ENCODE measurements at regions not wholly inside any gene's neighbourhood (a gene's known extent, or its start where the extent isn't known, plus 50 kb on each side); places are given as distances from the start of the nearest gene placed in this dataset.

GRCh38 chr2:10978090-10978670 lies 66.4 kb downstream of the KCNF1 start:
- DNase-seq (ENCODE audit: low spot score): no peak
- no peak overlapping the region for H3K4me3 ChIP-seq (ENCODE audit: low read depth, low read length, poor library complexity, severe bottlenecking)
- no peak overlapping the region for H3K27ac ChIP-seq (ENCODE audit: low read depth, low read length, poor library complexity, severe bottlenecking)
- H3K9me3 ChIP-seq (ENCODE audit: low read depth, low read length, poor library complexity, severe bottlenecking): no peaks in the 10 kb centered on the region
- H3K27me3 ChIP-seq (replicated peaks; ENCODE audit: insufficient read depth, low read depth, low read length, poor library complexity): no peaks in the 10 kb centered on the region
- TF ChIP-seq CTCF (conservative IDR thresholded peaks at IDR 0.05; ENCODE audit: low read depth, low read length) (no peak), EZH2 (IDR thresholded peaks at IDR 0.05; ENCODE audit: borderline replicate concordance, low read depth, low read length, poor library complexity, severe bottlenecking) (no peak)
- intact Hi-C loops (cut with micrococcal nuclease; ENCODE audit: unreplicated experiment): no loop called here
- no peaks in the 10 kb centered on the region for H3K36me3 ChIP-seq (ENCODE audit: insufficient read depth, low read length, poor library complexity, severe bottlenecking)
- CTCF ChIA-PET: no interaction called here
- POLR2A ChIA-PET (ENCODE audit: low non-redundant PET): no interaction called here
- no TSS peak for BruUV-seq (replicated peaks)
- H3K4me1 ChIP-seq (ENCODE audit: insufficient read depth, low read length, poor library complexity, severe bottlenecking): no peaks in the 10 kb centered on the region

GRCh38 chr2:10980071-10980470 lies 68.3 kb downstream of the KCNF1 start:
- H3K4me1 ChIP-seq (ENCODE audit: insufficient read depth, low read length, poor library complexity, severe bottlenecking): no peaks in the 10 kb centered on the region
- H3K4me3 ChIP-seq (ENCODE audit: low read depth, low read length, poor library complexity, severe bottlenecking): no peak overlapping the region
- H3K27me3 ChIP-seq (replicated peaks; ENCODE audit: insufficient read depth, low read depth, low read length, poor library complexity): no peaks in the 10 kb centered on the region
- no peaks in the 10 kb centered on the region for H3K9me3 ChIP-seq (ENCODE audit: low read depth, low read length, poor library complexity, severe bottlenecking)
- CTCF ChIA-PET: no interaction called here
- intact Hi-C loops (cut with micrococcal nuclease; ENCODE audit: unreplicated experiment): no loop called here
- no peaks in the 10 kb centered on the region for H3K36me3 ChIP-seq (ENCODE audit: insufficient read depth, low read length, poor library complexity, severe bottlenecking)
- BruUV-seq (replicated peaks): no TSS peak
- no peak for TF ChIP-seq EZH2 (IDR thresholded peaks at IDR 0.05; ENCODE audit: borderline replicate concordance, low read depth, low read length, poor library complexity, severe bottlenecking)
- TF ChIP-seq CTCF (conservative IDR thresholded peaks at IDR 0.05; ENCODE audit: low read depth, low read length): no peak
- no peak overlapping the region for H3K27ac ChIP-seq (ENCODE audit: low read depth, low read length, poor library complexity, severe bottlenecking)
- no peak for DNase-seq (ENCODE audit: low spot score)
- POLR2A ChIA-PET (ENCODE audit: low non-redundant PET): no interaction called here

- no TSS peak for BruUV-seq (replicated peaks)
Observed at GRCh38 chr2:10980886-10981425, 69.2 kb downstream of the KCNF1 start.

More at GRCh38 chr2:10980886-10981425, 69.2 kb downstream of the KCNF1 start:
- no peak for DNase-seq (ENCODE audit: low spot score)
- TF ChIP-seq CTCF (conservative IDR thresholded peaks at IDR 0.05; ENCODE audit: low read depth, low read length) (no peak), EZH2 (IDR thresholded peaks at IDR 0.05; ENCODE audit: borderline replicate concordance, low read depth, low read length, poor library complexity, severe bottlenecking) (no peak)
- H3K4me1 ChIP-seq (ENCODE audit: insufficient read depth, low read length, poor library complexity, severe bottlenecking): no peaks in the 10 kb centered on the region
- no peak overlapping the region for H3K4me3 ChIP-seq (ENCODE audit: low read depth, low read length, poor library complexity, severe bottlenecking)
- H3K27ac ChIP-seq (ENCODE audit: low read depth, low read length, poor library complexity, severe bottlenecking): no peak overlapping the region
- no peaks in the 10 kb centered on the region for H3K9me3 ChIP-seq (ENCODE audit: low read depth, low read length, poor library complexity, severe bottlenecking)
- CTCF ChIA-PET: no interaction called here
- POLR2A ChIA-PET (ENCODE audit: low non-redundant PET): no interaction called here
- H3K27me3 ChIP-seq (replicated peaks; ENCODE audit: insufficient read depth, low read depth, low read length, poor library complexity): no peaks in the 10 kb centered on the region
- H3K36me3 ChIP-seq (ENCODE audit: insufficient read depth, low read length, poor library complexity, severe bottlenecking): no peaks in the 10 kb centered on the region
- intact Hi-C loops (cut with micrococcal nuclease; ENCODE audit: unreplicated experiment): no loop called here
